PFSK-1 (cell line): ENCODE measurements at regions not wholly inside any gene's neighbourhood (a gene's known extent, or its start where the extent isn't known, plus 50 kb on each side); places are given as distances from the start of the nearest gene placed in this dataset.

ENCODE experiments used
- FOXP2 ChIP-seq: optimal IDR thresholded peaks from 2 replicates; pipeline ENCODE3; 2011; ENCODE audit warnings: borderline replicate concordance, control low read depth, inconsistent platforms; ENCODE audit not compliant: insufficient read depth; ENCODE audit errors: extremely low read length, extremely low read depth
- POLR2AphosphoS5 ChIP-seq: IDR thresholded peaks from 2 replicates; pipeline ENCODE4 v1.6.1; 2012; ENCODE audit warnings: low read depth, mild to moderate bottlenecking, control low read depth, low read length, moderate library complexity
- SIN3A ChIP-seq: IDR thresholded peaks from 2 replicates; pipeline ENCODE4 v1.6.1; 2012; ENCODE audit warnings: mild to moderate bottlenecking, low read length, moderate library complexity, borderline replicate concordance; ENCODE audit not compliant: insufficient read depth
- TAF1 ChIP-seq: IDR thresholded peaks from 2 replicates; pipeline ENCODE4 v1.6.1; 2012; ENCODE audit warnings: low read length, control low read depth, borderline replicate concordance; ENCODE audit not compliant: insufficient read depth
- TF ChIP-seq, protein P1 (sequence below), 2 experiments: IDR thresholded peaks; 2 replicates each; pipeline versions ENCODE4 v1.6.1 to v1.8.0; 2011 to 2012; ENCODE audit warnings: low read depth in 2 of 2, low read length in 2 of 2, control low read depth in 1 of 2, inconsistent platforms in 1 of 2, mild to moderate bottlenecking in 1 of 2, moderate library complexity in 1 of 2; ENCODE audit not compliant: insufficient read depth in 1 of 2

DNA sequence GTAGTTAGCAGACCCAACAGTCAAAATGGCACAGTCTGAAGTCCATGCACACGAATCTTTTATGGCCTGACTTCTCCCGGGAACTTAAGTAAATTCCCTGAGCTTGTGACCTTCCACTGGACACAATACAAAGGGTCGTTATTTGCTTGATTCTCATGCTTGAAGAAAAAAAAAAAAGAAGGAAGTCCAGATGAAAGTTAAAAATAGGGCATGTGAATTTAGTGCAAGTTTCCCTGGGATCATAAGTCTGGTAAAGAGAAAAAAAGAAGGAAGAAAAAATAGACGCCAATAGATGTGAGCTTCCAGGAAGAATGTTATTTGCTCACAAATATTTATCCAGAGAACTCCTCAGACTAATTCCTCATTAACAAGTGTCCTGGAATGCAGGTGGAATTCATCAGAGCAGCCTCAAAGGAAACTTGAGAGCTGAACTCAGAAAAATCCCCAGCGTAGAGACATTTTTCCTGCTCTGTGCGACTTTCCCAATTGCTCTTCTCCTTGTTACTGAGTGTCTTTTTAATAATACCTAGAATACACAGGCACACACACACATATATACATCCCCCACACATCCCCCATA lies 616.3 kb downstream of the EBF1 start:
- TF ChIP-seq POLR2AphosphoS5 (no peak), SIN3A (no peak), TAF1 (no peak), FOXP2 (no peak)
- TF ChIP-seq, protein P1, sequence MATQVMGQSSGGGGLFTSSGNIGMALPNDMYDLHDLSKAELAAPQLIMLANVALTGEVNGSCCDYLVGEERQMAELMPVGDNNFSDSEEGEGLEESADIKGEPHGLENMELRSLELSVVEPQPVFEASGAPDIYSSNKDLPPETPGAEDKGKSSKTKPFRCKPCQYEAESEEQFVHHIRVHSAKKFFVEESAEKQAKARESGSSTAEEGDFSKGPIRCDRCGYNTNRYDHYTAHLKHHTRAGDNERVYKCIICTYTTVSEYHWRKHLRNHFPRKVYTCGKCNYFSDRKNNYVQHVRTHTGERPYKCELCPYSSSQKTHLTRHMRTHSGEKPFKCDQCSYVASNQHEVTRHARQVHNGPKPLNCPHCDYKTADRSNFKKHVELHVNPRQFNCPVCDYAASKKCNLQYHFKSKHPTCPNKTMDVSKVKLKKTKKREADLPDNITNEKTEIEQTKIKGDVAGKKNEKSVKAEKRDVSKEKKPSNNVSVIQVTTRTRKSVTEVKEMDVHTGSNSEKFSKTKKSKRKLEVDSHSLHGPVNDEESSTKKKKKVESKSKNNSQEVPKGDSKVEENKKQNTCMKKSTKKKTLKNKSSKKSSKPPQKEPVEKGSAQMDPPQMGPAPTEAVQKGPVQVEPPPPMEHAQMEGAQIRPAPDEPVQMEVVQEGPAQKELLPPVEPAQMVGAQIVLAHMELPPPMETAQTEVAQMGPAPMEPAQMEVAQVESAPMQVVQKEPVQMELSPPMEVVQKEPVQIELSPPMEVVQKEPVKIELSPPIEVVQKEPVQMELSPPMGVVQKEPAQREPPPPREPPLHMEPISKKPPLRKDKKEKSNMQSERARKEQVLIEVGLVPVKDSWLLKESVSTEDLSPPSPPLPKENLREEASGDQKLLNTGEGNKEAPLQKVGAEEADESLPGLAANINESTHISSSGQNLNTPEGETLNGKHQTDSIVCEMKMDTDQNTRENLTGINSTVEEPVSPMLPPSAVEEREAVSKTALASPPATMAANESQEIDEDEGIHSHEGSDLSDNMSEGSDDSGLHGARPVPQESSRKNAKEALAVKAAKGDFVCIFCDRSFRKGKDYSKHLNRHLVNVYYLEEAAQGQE (IDR thresholded peaks at IDR 0.05; ENCODE audit: insufficient read depth in 1 of 2, low read depth in 2 of 2, low read length in 2 of 2), result no peak

DNA sequence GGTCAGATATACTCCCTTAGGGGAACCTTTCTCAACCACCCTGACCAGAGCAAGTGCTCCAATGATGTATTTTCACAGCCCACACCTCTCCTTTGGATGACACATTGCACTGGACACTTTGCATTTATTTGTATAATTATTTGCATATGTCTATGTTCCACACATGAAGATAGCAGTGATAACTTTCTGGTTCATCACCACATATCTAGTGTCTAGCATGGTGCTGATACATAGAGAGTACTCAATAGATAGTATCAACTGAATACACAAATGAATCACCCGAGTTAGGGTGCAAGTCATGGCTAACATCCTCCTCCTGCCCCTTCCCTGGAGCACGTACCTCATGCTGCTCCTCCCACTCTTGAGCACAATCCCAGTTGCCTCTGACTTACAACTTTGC lies 617.6 kb downstream of the EBF1 start:
- TF ChIP-seq POLR2AphosphoS5 (no peak), FOXP2 (no peak), SIN3A (no peak), TAF1 (no peak)
- TF ChIP-seq, protein P1 (IDR thresholded peaks at IDR 0.05; ENCODE audit: insufficient read depth in 1 of 2, low read depth in 2 of 2, low read length in 2 of 2), result no peak

DNA sequence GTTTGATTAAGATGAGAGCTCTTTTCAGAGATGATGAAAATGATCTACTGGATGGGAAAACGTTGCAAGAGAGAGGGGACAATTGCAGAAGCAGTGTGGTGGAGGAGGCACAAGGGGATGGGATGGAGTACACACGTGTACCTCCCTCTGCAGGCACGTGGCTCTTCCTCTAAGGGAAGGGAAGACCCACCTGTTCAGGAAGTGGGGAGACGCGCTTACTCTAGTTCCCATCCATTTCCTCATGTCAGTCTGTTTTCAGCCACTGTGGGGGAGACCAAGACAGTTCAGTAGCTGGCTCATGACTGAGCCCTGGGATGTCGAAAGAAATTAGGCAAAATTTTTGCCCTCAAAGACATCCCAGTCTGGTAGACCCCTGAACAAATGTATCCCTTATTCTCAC lies 619.2 kb upstream of the CLINT1 start:
- TF ChIP-seq POLR2AphosphoS5, result no peak
- no peak for TF ChIP-seq TAF1
- TF ChIP-seq, protein P1 (IDR thresholded peaks at IDR 0.05; ENCODE audit: insufficient read depth in 1 of 2, low read depth in 2 of 2, low read length in 2 of 2), result no peak
- TF ChIP-seq FOXP2, result no peak
- no peak for TF ChIP-seq SIN3A

DNA sequence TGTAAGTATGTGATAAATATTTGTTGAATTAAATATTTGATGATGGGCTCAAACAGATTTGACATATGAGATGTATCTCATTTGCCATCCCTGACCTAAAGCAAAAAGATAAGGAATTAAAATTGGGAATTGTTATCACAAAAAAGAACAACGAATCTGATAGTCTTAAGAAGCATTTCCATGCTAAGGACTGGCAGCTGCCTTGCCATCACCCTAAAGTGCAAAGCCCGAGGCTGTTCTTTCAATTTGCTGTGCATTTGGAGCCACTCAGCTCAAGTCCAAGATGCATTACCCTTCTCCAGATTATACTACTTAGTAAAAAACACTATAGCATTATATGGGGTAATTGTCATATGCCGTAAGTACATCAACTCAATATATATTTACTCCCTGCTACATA lies 618.3 kb upstream of the CLINT1 start:
- TF ChIP-seq POLR2AphosphoS5 (no peak), SIN3A (no peak), FOXP2 (no peak), TAF1 (no peak)
- TF ChIP-seq, protein P1 (IDR thresholded peaks at IDR 0.05; ENCODE audit: insufficient read depth in 1 of 2, low read depth in 2 of 2, low read length in 2 of 2), result no peak
